Activated T-cell treated with anti-CD3 and anti-CD28 coated beads for 4 hours (primary cell): ENCODE measurements at regions not wholly inside any gene's neighbourhood (a gene's known extent, or its start where the extent isn't known, plus 50 kb on each side); places are given as distances from the start of the nearest gene placed in this dataset.

ENCODE experiments used
- DNase-seq: peaks from one replicate; pipeline ENCODE4 v3.0.0-alpha.2; 2020

DNA sequence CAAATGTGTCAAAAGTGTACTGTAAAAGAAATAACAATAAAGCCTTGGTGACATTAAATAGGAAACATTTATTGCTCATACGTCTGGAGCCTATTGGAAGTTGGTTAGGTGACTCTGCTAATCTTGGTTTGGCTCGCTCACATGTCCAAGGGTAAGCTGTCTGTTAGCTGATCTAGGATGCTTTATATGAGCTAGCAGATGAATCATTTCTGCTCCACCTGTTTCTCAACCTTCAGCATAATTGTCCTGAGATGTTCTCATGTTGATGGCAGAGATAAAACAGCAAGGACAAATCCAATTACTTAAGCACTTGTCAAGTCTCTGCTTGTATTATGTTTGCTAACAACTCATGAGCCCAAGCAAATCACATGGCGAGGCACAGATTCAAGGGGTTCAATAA lies 56.0 kb upstream of the CD53 start:
- no peak for DNase-seq

DNA sequence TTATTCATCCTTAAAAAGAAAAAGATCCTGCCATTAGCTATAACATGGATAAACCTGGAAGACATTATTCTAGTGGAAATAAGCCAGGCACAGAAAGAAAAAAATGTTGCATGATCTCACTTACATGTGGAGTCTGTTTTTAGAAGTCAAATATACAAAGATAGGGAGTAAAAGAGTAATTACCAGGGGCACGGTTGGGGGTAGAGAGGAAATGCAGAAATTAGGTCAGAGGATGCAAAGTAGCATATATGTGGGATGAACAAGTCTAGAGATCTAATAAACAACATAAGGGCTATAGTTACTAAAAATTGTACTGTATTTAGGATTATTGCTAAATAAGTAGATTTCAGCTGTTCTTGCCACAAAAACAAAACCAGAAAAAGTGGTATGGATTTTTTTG lies 61.4 kb upstream of the CD53 start:
- no peak for DNase-seq

DNA sequence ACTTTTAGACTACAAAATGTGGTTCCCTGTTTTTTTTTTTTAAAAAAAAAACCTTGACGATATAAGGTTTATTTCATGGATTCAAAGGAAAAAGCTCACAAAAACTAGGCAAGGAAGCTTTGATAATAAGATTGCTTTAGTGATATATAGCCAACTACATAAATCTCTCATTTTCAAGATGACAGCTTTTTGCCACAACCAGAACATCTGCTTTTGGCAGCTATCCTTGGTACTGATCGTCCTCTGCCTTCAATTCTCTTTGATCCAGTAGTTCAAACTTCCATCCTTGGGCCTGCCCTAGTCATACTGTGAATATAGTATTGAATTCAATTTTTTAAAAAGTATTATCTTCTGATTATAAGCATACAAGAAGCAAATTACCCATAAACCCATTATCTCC lies 72.9 kb upstream of the CD53 start:
- DNase-seq: no peak

DNA sequence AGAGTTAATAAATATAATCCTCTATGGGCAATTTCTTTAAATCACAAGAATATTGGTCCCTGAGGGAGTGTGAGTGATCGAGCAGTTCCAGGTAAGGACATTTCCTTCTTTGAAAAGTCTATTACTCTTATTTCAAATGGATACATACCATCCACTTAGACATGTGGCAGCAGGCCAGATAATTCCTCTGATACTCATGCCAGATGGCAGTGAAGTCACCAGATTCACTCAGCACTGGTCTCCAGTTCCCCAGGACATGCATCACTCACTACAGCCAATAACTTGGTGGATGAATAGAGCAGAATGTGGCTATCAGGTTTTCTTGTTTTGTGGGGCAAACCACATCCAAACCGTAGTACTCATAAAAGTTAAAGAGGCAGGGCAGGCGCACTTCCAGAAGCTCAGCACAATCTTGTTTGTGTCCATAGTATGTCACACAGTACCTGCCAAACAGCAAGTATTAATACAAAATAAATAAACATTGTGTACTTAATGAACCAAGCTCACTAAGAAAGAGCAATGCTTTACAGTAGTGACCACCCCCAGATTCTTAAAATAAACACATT lies 74.2 kb upstream of the CD53 start:
- no peak for DNase-seq

DNA sequence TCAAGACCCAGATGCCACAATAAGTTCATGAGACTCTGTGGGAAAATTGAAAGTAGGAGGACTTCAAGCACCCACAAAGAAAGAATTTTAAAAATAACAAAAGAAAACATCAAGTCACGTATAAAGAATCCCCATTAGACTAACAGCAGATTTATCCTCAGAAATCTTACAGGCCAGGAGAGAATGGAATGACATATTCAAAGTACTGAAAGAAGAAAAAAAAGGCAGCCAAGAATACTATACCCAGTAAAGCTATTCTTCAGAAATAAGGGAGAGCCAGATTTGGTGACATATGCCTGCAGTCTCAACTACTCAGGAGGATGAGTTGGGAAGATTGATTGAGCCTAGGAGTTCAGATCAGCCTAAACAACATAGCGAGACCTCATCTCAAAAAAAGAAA lies 84.3 kb upstream of the CD53 start:
- DNase-seq: no peak

DNA sequence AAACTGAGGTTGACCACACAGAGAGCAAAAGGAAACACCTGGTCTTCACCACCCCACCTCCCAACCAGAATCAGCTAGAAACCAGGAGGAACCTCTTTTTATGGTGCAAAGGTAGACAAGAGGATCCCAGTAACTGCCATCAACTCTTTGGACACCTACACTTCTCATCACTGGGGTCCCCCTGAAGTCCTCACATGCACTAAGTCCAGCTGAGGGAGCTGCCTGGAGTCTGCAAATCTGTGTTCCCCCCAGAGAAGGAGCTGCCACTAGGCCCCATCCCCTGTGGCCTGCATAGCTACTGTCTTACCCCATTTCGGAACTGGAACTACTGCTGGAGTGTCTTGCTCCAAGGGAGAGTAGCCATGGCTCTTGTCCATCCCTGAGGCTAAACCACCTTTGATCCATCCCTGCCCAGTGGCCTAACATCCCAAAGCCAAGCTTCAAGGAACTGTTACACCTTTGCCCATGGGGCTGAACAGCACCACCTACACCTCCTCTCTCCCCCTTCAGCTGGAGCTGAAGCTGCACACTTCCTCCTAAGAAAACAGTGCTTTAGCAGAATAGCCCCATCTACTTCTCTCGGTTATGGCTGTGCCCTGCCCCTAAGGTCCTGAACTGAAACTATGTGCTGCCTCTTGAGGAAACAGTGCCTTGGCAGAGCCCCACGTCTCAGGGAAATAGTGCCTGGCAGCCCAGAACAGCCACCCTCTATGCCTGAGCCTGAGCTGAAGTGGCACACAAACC lies 85.4 kb upstream of the CD53 start:
- peak; percentile 9 for DNase-seq

DNA sequence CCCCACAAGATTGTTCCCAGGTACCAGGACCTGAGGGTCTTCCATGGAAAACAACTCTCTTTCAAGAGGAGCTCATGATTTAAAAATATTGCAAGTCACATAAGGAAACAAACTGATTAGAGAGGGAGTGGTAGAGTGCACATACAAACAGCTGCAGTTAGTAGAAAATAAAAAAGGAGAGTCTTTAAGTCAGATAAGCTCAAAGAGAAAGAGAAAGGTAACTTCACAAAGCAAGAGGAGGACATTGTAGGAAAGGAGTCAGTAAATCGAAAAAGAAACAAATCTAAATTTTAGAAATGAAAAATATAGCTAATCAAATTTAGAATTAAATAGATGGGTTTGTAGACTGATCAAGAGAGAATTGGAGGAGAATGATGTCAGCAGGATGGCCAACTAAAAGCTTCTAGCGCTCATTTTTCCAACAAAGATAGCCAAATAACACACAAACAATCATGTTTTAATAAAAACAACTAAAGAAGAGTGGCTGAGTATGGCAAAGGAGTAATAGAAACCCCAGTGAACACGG lies 86.1 kb upstream of the CD53 start:
- no peak for DNase-seq

DNA sequence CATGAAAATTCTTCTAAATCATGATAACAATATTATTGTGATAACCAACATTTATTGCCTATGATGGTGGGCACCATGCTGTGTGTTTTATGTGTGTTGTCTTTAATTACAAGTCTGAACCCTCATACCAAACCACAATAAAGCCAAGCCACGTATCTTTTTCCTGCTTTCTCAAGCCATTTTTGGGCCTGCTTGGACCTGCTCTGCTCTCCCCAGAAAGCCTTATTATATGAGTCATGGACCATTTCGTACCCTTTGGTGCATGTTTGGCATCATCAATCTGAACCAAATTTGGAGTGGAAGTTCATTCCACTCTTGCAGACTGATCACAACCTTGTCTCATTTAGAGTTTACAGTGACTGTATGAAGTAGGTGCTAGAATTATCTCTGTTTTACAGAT lies 87.3 kb upstream of the CD53 start:
- DNase-seq: no peak

DNA sequence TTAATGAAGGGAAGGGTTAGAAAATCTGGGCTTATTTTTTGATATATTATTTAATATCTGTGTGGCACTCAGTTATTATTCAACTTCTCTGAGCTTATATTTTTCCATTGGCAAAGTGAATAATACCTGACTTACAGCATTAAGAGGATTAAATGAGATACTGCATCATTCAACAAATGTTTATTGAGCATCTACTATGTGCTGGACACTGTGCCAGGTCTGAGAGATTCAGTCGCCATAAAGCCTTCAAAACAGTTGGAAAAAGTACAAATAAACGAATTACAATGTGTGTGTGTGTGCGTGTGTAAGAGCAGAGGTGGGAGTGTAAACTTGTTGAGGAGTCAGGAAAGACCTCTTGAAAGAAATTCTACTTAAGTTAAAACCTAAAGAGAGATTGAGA lies 87.9 kb upstream of the CD53 start:
- no peak for DNase-seq

DNA sequence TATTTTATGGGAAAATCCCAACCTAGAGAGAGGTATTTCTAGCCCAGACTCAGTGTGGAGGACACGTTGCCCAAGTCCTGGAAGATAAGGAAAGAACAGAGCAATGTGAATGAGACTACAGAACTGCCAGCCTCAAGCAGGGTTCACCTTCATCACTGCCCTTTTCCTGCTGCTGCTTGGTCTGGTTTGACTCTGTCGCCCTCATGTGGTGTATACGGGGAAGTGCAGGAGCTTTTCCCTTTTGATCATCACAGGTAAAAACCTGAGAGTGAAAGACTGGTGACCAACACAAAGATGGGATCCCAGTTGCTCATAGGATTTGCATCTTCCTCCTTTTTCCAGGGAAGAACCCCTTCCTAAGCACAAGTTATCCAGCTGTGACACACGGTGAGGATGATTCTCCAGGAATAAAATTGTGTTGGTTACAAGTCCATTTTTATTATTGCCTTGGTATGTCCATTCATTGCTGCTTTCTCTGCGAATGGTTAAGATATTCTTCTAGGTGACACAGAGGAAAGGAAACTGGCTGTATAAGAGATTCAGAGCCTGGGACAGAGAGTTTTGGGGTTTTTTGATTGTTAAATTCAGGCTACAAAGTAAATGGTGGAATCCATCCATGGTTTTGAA lies 89.5 kb upstream of the CD53 start:
- peak; percentile 52 for DNase-seq

DNA sequence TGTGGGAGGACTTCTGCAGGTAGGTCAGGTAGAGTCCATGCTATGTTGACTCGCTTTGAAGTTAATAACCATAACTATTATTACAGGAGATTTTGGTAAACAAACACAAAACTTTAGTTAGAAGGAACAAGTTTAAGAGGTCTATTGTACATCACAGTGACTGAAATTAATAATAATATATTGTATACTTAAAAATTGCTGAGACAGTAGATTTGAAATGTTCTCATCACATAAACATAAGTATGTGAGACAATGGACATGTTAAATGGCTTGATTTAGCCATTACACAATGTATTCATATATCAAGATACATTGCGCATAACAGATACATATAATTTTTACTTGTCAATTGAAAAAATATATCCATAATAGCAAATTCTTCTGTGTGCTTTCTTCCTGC lies 91.4 kb upstream of the CD53 start:
- no peak for DNase-seq

DNA sequence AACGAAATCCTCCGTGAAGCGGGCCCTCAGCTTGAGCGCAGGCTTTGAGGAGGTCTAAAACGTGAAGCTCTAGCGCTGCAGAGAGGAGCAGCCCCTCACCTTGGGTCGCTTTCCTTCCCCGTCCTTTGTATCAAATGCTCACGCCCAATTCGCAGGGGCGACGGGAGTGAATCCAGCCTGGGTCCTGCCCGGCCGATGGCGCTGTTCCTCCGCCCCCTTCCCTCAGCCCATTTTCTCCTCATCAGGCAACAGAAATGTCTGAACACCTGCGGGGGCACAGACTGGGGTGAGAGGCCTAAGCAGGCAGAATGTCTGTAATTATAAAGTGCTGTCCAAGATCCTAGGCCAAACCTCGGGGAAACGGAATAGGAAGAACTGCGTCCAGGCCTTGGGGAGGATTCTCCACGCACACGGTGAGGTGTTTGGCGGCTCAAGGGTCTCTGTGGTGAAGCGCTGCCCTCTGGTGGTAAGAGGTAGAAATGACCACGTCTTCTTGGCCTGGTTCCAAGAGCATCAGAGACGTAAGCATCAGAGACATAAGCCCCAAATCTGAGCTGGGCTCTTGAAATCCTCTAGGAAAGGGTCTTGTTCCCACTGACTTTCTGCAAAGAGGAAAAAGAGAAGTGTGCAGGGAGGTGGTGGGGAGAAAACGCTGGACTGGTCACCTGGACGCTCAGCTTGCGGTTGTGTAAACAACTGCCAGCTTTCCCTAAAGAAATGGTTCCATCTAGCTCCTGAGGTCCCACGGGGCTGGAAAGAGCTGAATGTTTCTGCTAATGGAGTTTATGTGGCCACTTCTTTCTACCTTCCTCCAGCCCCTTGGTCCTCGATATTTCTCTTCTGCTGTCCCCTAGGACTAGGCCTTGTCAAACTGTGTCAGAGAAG lies 92.1 kb upstream of the CD53 start:
- peak; percentile 72 for DNase-seq

DNA sequence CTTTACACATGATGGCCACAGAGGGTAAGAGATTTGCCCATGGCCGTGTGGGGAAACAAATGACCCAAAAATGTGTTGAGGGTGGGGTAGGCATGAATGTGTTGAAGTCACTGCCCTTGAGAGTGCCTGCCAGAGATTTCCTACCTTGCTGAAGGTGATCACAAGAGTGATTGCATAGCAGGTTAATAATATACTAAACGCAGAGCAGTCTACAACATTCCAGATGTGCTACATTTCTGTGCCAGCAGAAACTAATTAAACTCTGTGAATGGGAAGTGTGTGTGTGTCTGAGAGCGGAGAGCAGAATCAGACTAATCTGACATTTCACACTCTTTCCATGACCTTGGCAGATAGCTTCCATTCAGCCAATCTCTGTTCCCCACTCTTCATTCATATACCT lies 93.3 kb upstream of the CD53 start:
- DNase-seq: no peak

DNA sequence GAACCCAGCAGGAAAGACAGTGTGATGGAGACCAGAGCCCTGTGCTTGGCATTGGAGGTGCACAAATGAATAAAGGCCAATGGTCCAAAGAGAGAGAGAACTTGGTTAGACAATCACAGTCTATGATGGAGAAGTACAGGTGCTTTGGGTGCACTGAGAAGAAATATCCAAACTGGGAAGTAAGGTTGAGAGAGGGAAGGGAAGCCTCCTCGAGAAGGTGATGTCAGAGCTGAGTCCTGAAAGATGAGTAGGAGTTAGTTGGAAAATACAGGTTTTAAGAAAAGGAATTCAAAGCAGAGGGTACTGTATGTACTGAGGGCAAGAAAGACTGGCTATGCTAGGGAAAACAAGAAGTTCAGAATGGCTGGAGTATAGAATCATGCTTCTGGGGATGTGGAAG lies 94.1 kb upstream of the CD53 start:
- DNase-seq: no peak

DNA sequence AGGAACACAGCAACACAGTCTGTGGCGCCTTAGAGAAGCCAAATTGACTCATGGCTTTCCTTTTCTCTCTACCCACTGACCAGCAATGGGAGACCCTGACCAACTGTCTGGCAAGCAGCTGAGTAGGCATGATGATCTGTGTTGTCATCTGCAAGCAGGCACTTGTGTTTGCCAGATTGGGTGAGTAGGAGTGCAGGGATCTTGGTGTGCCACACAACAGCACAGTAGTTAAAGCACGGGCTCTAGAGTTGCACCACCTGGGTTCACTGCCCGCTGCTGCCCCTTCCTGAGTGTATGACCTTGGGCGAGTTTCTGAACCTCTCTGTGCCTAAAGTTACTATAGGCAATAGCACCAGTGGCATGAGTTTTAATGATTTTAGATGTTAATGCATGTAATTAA lies 95.7 kb upstream of the CD53 start:
- DNase-seq: no peak

DNA sequence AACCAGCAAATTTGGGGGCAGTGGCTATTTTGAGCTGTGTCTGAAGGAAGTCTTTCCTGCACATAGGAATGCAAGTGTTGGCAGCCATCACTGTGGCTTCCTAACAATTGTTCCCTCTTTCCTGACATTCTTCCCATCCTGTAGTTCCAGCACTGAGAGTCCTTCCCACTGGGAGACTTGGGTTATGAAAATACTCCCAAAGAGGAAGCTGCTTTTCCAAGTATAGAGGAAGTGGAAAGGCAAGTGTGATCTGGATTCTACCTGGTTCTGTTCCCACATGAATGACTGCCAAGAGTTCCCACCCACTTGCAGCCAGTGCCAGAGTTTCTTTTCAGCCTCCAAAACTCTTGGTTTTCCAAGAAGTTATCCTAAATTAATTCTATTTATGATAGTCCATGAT lies 98.5 kb upstream of the CD53 start:
- DNase-seq: no peak

DNA sequence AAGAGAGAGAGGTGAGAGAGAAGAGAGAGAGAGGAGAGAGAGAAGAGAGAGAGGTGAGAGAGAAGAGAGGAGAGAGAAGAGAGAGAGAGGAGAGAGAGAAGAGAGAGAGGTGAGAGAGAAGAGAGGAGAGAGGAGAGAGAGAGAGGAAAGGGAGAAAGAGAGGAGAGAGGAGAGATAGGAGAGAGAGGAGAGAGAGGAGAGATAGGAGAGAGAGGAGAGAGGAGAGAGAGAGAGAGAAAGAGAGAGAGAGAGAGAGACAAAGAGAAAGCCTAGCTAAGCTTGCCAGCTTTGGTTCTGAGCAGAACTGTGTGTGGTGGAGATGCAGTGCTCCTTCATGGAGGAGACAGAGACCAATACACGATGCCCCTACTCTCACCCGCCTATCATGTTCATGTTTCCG lies 99.1 kb upstream of the KCNA3 start:
- no peak for DNase-seq

DNA sequence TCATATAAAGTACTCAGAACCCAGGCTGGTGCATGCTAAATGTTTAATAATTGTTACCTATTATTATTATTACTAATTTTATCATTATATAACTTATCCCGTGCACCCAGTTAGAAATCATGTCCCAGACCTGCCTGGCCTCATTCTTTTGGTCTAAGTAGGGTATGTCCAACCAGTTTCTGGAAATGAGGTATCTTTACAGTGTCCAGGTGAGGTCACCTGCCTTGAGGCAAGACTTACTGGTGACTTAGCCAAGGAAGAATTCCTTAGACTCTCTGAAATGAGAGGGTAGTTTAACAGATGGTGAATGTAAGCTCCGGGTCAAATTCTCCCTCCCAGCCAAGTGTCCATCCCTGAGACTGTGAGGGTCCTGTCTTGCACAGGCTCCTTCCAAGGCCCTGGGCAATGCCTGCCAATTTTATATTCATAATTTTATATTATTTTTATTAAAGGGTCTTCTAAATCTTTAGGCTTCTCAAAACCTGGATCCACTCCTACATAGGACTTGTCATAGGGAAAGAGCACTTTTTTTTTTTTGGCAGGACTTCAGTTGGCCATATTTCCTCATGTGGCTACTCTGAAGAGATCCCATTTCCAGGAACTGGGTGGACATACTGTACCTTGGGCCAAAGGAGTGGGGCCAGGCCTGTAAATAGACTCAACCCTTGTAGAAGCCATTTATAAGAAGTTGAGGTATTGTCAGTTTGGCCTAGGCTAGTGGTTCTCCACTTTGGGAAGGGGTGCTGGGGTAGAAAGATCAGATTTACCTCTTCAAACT lies 96.7 kb upstream of the KCNA3 start:
- no peak for DNase-seq

DNA sequence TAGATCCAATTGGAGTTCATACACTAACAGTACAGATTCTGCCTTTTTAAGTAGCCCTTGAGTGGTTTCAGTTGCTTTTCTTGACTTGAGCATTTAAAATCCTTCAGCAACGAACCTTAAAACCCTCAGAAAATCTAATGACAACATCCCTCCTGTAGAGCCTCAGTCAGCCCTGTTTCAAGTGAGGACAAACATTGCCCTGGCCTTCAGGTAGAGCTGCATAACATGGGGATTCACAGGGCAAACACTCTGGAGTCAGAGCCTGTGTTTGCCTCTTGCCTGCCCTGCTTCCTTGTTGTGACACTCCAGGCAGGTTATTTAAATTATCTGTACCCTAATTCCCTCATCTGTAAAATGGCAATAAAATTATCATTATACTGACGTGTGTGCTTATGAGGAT lies 96.1 kb upstream of the KCNA3 start:
- no peak for DNase-seq

DNA sequence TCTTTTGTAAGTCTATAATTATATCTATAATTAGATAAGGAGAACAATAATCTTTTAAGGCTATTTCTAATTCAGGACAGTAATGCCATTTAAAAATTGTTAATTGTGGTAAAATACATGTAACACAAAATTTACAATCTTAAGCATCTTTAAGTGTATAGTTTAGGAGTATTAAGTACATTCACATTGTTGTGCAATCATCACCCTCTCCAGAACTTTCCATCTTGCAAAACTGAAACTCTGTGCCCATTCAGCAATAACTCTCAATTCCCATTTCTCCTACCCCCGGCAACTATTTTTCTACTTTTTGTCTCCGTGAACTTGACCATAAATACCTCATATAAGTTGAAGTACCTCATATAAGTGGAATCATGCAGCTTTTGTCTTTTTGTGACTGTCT lies 93.9 kb upstream of the KCNA3 start:
- no peak for DNase-seq

DNA sequence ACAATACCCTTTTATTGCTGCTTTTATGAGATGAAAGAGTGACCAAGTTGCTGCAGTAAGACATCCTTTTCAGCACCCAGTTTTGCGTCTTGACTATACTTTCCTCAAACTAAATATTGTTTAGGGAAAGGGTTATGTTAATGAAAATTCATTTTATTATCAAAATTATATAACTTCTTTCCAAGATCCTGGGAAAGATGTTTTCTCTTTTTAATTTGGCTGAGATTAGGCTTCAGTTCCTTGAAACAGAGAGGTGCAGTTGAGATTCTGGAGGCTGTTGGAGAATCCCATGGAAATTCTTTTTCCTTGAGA lies 91.6 kb upstream of the KCNA3 start:
- DNase-seq: no peak

DNA sequence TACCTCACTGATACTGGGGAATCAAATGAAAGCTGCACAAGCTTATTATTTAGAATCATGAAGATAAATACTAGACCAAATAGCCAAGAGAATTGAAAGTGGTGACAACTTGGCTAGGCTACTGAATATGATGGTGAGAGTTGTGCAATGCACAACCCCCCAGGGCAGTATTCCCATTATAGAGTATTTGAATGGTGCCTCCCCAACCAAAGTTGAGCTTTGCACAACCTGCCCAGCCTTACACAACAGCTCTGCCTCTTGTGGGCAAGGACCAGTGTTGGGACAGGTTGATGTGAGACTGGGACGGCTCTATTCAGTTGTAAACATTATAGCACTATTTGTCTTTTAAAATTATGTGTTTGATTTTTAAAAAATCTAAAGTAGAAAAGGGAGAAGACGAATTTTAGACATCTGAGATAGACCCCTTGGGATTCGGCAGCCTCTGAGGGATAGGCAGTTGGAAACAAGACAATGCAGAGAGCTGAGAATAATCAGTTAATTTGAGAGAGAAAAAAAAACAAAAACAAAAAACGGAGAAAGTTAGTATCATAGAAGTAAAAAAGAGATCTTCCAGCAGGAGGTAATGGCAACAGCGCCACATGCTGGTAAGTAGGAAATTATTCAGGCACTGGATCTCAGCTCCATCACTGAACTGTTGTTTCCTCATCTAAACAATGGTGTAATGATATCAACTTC lies 91.0 kb upstream of the KCNA3 start:
- DNase-seq: peak; percentile 43
